ENCODE measurements at regions not wholly inside any gene's neighbourhood (a gene's known extent, or its start where the extent isn't known, plus 50 kb on each side); places are given as distances from the start of the nearest gene placed in this dataset.

GRCh38 chr3:40994611-40995010 lies 204.7 kb upstream of the CTNNB1 start:
- DNase-seq (ENCODE audit: low read depth in 2 of 2) = no peak

GRCh38 chr3:40995271-40995670 lies 204.0 kb upstream of the CTNNB1 start:
- no peak for DNase-seq (ENCODE audit: low read depth in 2 of 2)

- DNase-seq (ENCODE audit: low read depth in 2 of 2) = no peak
Observed at GRCh38 chr3:40996382-40996781, 202.9 kb upstream of the CTNNB1 start.

- no peak for DNase-seq (ENCODE audit: low read depth in 2 of 2)
Observed at GRCh38 chr3:40996827-40997710, 202.2 kb upstream of the CTNNB1 start.

GRCh38 chr3:40997711-40998519 lies 201.4 kb upstream of the CTNNB1 start:
- DNase-seq (ENCODE audit: low read depth in 2 of 2) = no peak

- DNase-seq (ENCODE audit: low read depth in 2 of 2) = no peak
Observed at GRCh38 chr3:40999682-41000081, 199.6 kb upstream of the CTNNB1 start.

GRCh38 chr3:41000471-41000870 lies 198.8 kb upstream of the CTNNB1 start:
- no peak for DNase-seq (ENCODE audit: low read depth in 2 of 2)

GRCh38 chr3:41001556-41001955 lies 197.7 kb upstream of the CTNNB1 start:
- no peak for DNase-seq (ENCODE audit: low read depth in 2 of 2)

- no peak for DNase-seq (ENCODE audit: low read depth in 2 of 2)
Observed at GRCh38 chr3:41002104-41002503, 197.2 kb upstream of the CTNNB1 start.

- no peak for DNase-seq (ENCODE audit: low read depth in 2 of 2)
Observed at GRCh38 chr3:41007399-41007798, 191.9 kb upstream of the CTNNB1 start.

- no peak for DNase-seq (ENCODE audit: low read depth in 2 of 2)
Observed at GRCh38 chr3:41011854-41012253, 187.5 kb upstream of the CTNNB1 start.

- DNase-seq (ENCODE audit: low read depth in 2 of 2) = no peak
Observed at GRCh38 chr3:41018855-41019254, 180.4 kb upstream of the CTNNB1 start.

GRCh38 chr3:41024031-41024836 lies 175.1 kb upstream of the CTNNB1 start:
- no peak for DNase-seq (ENCODE audit: low read depth in 2 of 2)

- no peak for DNase-seq (ENCODE audit: low read depth in 2 of 2)
Observed at GRCh38 chr3:41026394-41027177, 172.7 kb upstream of the CTNNB1 start.

GRCh38 chr3:41029356-41029755 lies 169.9 kb upstream of the CTNNB1 start:
- no peak for DNase-seq (ENCODE audit: low read depth in 2 of 2)

- no peak for DNase-seq (ENCODE audit: low read depth in 2 of 2)
Observed at GRCh38 chr3:41030220-41030619, 169.1 kb upstream of the CTNNB1 start.

GRCh38 chr3:41031401-41031800 lies 167.9 kb upstream of the CTNNB1 start:
- no peak for DNase-seq (ENCODE audit: low read depth in 2 of 2)

- DNase-seq (ENCODE audit: low read depth in 2 of 2) = no peak
Observed at GRCh38 chr3:41033956-41034519, 165.3 kb upstream of the CTNNB1 start.

GRCh38 chr3:41035456-41036022 lies 163.8 kb upstream of the CTNNB1 start:
- no peak for DNase-seq (ENCODE audit: low read depth in 2 of 2)

GRCh38 chr3:41037651-41038334 lies 161.5 kb upstream of the CTNNB1 start:
- no peak for DNase-seq (ENCODE audit: low read depth in 2 of 2)

All from stimulated activated CD8-positive, alpha-beta memory T cell treated with anti-CD3 and anti-CD28 coated beads, Interleukin-2, amount 100 ng/mL, for 1 hour (primary cell).